ENCODE measurements at regions not wholly inside any gene's neighbourhood (a gene's known extent, or its start where the extent isn't known, plus 50 kb on each side); places are given as distances from the start of the nearest gene placed in this dataset.

GRCh38 chr15:31484986-31485385 is 158.4 kb downstream of the KLF13 start:
- ChIA-PET CTCF (ENCODE audit: low intra/inter-chr PET ratio, low total read pairs) (no interaction called here), POLR2A (no interaction called here)
- 5% methylated on average over 3 of the region's 5 CpGs for WGBS (ENCODE audit: low lambda C conversion rate)
- TF ChIP-seq ZNF512 (CRISPR knock-in tag; IDR thresholded peaks at IDR 0.05) = no peak
- no peak for TF ChIP-seq TBL1XR1 (IDR thresholded peaks at IDR 0.05; ENCODE audit: borderline replicate concordance, low read length, partially characterized antibody)
- no peak for TF ChIP-seq ELF3 (CRISPR knock-in tag; IDR thresholded peaks at IDR 0.05)
- TF ChIP-seq ZNF160 (CRISPR knock-in tag; IDR thresholded peaks at IDR 0.05) = no peak
- no peak for TF ChIP-seq CBX5 (CRISPR knock-in tag; IDR thresholded peaks at IDR 0.05; ENCODE audit: borderline replicate concordance)
- no peak for TF ChIP-seq ZNF275 (CRISPR knock-in tag; IDR thresholded peaks at IDR 0.05; ENCODE audit: borderline replicate concordance)
- TF ChIP-seq FOXK1 (CRISPR knock-in tag; IDR thresholded peaks at IDR 0.05; ENCODE audit: borderline replicate concordance, low read depth) = no peak
- no peak for TF ChIP-seq ZSCAN29 (CRISPR knock-in tag; conservative IDR thresholded peaks at IDR 0.05)
- H3K4me3 ChIP-seq (replicated peaks in 1 of 3; ENCODE audit: insufficient read depth in 1 of 3, low read depth in 2 of 3, low read length in 3 of 3) = no peak overlapping the region
- no TSS peak for BruUV-seq (replicated peaks)
- DNase-seq (ENCODE audit: low spot score) = no peak
- no peak overlapping the region for H2AFZ ChIP-seq (ENCODE audit: low read length)
- H3K36me3 ChIP-seq (replicated peaks in 1 of 2; ENCODE audit: control insufficient read depth in 1 of 2, insufficient read depth in 2 of 2, low read length in 2 of 2) = no peaks in the 10 kb centered on the region
- H3K27ac ChIP-seq (ENCODE audit: extremely low read length, insufficient read depth, low read length) = no peak overlapping the region
- no peak for ATAC-seq
- H3K9ac ChIP-seq (ENCODE audit: insufficient read depth, low read depth, low read length) = no peak overlapping the region
- no peak for FAIRE-seq
- no peak overlapping the region for H3K4me2 ChIP-seq (ENCODE audit: low read depth, low read length)
- H4K20me1 ChIP-seq (ENCODE audit: insufficient read depth, low read length) = no peaks in the 10 kb centered on the region
- no peaks in the 10 kb centered on the region for H3K9me3 ChIP-seq (ENCODE audit: low read length)
- H3K4me1 ChIP-seq (ENCODE audit: insufficient read depth, low read length) = no peaks in the 10 kb centered on the region
- H3K27me3 ChIP-seq (ENCODE audit: control insufficient read depth in 1 of 2, insufficient read depth in 2 of 2, low read length in 2 of 2) = peaks cover 0 to 19% of the 10 kb centered on the region in 2 experiments; a peak in 3 of 5 replicates
- in situ Hi-C loops (cut with HindIII; ENCODE audit: extremely low pct_ligation_motif_present, low pct_unique_long_range_greater_than_20kb) (loop anchor here (5.0 kb wide), 1 partner anchor 48 kb away; no protein-coding TSS in a partner anchor), intact Hi-C loops (cut with micrococcal nuclease; ENCODE audit: unreplicated experiment) (loop anchor here (5.0 kb wide), 1 partner anchor 268 kb away; no protein-coding TSS in a partner anchor)
- no peaks in the 10 kb centered on the region for H3K79me2 ChIP-seq (ENCODE audit: insufficient read depth, low read length)

Measured in HepG2 (cell line).